Jurkat, Clone E6-1 (cell line): ENCODE measurements at regions not wholly inside any gene's neighbourhood (a gene's known extent, or its start where the extent isn't known, plus 50 kb on each side); places are given as distances from the start of the nearest gene placed in this dataset.
"Not testable (repeated sequence)": the region's sequence is repeated elsewhere in the genome, so short reads cannot be mapped to it uniquely, and the experiment has no call there.

Experiments
- DNase-seq: peaks from one replicate; pipeline ENCODE4 v3.0.0-alpha.2; 2011; ENCODE audit warnings: low read depth, low spot score
- H3K4me3 ChIP-seq: 2 replicates; pipeline ENCODE4 v1.5.1; 2011; ENCODE audit warnings: mild to moderate bottlenecking, low read length, control low read depth, moderate library complexity

DNA sequence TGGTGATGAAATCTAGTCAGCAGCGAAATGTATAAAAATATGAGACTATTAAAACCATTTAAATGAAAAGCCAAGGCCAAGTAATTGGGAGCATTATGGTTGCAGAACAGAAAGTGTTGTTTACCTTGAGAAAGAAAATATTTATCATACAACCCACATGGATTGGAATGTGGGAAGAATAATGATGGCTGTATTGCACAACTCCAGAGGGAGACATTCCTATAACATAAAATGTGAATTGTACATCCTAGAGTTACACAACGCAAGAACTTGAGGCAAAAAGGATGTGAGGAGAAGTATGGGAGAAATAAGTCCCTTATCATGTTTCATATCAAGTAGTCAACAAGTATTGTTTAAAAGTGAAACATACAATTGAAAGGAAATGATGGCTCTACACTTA lies 1014.0 kb upstream of the SEMA6A start:
- DNase-seq = no peak
- H3K4me3 ChIP-seq = no peak overlapping the region

DNA sequence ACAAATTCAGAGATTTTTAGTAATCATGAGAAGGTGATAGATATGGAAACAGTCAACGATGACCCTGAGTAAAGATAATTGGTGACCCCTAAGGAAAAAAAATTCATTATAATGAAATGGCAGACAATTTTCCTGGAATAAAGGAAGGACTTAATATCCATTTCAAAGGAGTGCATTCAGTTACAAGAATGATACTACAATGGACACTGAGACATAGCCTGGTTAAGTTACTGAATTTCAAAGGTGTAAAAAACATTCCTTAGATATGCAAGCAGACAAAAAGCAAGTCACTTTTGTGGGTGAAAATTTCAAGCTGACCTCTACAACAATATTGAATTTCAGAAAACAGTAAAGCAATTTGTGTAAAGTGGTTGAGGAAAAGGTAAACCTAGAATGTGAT lies 1012.5 kb upstream of the SEMA6A start:
- H3K4me3 ChIP-seq = no peak overlapping the region
- DNase-seq = no peak

DNA sequence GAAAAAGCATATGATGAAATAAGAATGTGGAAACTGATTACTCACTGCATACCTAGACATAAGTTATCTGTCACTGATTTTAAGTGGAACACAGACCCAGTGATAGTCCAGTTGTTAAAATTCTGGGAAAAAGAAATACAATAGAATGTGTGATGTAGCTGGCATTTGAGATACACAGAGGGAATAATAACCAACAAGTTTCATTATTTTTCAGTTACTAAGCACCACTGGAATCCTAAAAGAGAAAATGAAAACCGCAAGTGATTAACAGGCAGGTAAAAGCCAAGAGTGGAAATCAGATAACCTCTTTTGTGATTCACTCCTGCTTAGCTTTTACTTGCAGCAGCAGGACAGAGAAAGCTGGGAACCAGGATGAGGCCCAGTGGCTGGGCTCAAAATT lies 994.0 kb upstream of the SEMA6A start:
- DNase-seq = no peak
- H3K4me3 ChIP-seq = no peak overlapping the region

GRCh38 chr5:117568126-117568525 lies 993.5 kb upstream of the SEMA6A start:
- no peak for DNase-seq
- H3K4me3 ChIP-seq = no peak overlapping the region

DNA sequence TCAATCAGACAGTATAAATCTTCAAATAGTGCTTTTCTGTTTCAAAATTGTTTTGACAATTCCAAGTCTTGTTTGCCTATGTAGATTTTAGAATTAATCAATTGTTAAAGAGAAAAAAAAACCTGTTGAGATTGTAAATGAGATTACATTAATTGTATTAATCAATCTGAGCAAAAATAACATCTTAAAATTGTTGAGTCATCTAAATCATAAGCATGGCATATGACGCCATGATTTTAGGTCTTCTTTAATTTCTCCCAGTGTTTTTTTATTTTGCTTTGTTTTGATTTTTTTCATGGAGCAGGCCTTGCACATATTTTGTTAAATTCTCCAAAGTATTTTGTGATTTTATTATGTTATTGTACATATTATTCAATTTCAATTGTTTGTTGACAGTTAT lies 988.0 kb upstream of the SEMA6A start:
- no peak for DNase-seq
- no peak overlapping the region for H3K4me3 ChIP-seq

DNA sequence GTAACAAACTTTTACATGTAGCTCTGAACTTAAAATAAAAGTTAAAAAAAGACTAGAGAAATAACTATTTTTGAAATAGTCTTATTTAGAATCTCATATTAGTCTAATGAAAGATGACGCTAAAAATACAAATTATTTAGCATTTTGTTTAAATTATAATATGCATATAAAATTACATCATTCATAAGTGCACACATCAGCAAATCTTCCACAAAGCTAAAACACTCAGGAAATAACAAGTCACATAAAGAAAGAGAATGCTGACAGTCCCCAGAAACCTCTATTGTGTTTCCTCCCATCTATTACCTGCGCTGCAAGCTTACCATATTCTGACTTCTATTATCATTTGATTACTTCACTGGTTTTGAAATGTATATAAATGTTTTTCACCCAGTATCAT lies 986.9 kb upstream of the SEMA6A start:
- no peak for DNase-seq
- no peak overlapping the region for H3K4me3 ChIP-seq

DNA sequence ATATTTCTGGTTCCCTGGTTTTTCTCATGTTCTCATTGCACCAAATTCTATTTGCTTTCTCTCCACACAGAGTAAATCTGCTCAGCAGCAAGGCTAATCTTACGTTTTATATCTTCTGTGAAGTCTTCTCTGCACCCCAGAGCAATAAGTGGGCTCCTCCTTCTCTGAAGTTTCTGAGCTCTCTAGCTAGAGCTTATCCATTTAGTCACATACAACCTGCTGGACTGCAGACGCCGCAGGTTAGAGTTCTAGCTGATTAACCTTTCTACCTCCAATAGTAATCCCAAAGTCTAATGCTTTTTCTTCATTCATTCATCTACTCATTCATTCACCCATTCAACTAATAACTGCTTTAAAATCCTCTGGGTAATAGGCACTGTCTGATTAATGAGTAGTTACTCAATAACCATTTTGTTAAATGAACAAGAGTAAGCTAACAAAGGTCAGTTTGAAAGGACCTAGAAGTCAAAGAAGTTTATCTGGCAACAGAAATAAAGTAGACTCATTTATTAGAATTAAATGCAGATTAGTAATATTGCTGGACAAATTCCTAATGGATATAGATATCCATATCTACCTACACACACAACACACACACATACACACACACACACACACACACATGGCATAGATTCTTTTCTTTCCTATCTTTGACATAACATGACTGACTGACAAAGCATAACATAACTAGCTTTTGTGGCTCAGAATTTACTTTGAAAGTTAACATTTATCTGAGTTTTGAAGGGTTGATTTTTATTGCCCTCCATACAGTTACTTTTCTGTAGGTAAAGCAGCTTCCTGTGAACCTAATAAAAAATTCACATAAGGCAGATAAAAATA lies 984.6 kb upstream of the SEMA6A start:
- no peak overlapping the region for H3K4me3 ChIP-seq
- no peak for DNase-seq

GRCh38 chr5:117551236-117551635 lies 976.6 kb upstream of the SEMA6A start:
- H3K4me3 ChIP-seq = no peak overlapping the region
- no peak for DNase-seq

GRCh38 chr5:117547192-117547591 lies 972.6 kb upstream of the SEMA6A start:
- no peak for DNase-seq
- H3K4me3 ChIP-seq = no peak overlapping the region

- DNase-seq = no peak
- no peak overlapping the region for H3K4me3 ChIP-seq
These were observed 965.1 kb upstream of the SEMA6A start for GRCh38 chr5:117539692-117540091.

GRCh38 chr5:117533792-117534191 lies 959.2 kb upstream of the SEMA6A start:
- no peak for DNase-seq
- no peak overlapping the region for H3K4me3 ChIP-seq

DNA sequence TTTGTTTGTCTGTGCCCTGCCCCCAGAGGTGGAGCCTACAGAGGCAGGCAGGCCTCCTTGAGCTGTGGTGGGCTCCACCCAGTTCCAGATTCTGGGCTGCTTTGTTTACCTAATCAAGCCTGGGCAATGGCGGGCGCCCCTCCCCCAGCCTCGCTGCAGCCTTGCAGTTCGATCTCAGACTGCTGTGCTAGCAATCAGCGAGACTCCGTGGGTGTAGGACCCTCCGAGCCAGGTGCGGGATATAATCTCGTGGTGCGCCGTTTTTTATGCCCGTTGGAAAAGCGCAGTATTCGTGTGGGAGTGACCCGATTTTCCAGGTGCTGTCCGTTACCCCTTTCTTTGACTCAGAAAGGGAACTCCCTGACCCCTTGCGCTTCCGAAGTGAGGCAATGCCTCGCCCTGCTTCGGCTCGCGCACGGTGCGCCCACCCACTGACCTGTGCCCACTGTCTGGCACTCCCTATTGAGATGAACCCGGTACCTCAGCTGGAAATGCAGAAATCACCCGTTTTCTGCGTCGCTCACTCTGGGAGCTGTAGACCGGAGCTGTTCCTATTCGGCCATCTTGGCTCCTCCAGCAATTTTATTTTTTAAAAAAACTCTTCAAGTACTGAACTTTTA lies 958.5 kb upstream of the SEMA6A start:
- not testable (repeated sequence) for H3K4me3 ChIP-seq, DNase-seq

DNA sequence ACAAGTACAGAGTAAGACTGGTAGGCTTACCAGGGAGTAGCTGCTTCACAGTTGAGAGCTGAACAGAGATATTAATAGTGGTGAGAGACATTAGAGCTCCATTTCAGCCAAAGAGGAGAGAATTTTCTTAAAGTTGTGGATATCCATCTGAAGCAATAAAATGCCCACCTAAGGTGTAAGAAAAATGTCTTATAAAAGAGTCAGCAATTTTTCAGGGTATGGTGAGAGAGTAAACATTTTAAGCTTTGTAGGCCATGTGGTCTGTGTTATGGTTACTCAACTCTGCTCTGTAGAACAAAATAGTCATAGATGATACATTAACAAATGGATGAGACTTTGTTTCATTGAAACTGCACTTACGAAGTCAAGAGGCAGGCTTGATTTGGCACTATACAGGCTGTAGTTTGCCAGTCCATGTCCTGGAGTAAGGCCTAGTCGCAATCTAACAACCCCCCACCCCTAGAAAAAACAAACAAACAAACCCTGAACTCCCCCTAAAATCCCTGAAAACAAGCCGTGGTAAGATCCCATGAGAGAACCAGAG lies 945.4 kb upstream of the SEMA6A start:
- no peak overlapping the region for H3K4me3 ChIP-seq
- no peak for DNase-seq

- no peak overlapping the region for H3K4me3 ChIP-seq
- no peak for DNase-seq
These were observed 929.7 kb upstream of the SEMA6A start for GRCh38 chr5:117504305-117504704.

- no peak for DNase-seq
- no peak overlapping the region for H3K4me3 ChIP-seq
These were observed 923.0 kb upstream of the SEMA6A start for GRCh38 chr5:117497601-117498000.

DNA sequence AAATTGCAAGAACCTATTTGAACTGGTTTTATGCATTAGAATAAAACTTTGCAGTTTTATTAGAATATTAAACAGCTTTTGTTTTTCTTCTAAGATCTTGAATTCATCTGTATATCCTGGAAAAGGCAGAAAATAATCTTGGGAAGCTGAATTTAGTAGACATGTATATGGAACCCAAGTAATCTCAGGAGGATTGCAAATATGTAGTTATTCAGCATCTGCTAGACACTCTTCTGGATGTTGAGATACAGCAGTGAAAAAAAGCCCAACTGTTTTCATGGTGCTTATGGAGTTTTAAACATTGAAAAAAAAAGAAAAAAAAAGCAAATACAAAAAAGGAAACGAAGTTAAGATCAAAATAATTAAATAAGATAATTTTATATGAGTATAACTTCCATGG lies 922.2 kb upstream of the SEMA6A start:
- no peak overlapping the region for H3K4me3 ChIP-seq
- DNase-seq = no peak

DNA sequence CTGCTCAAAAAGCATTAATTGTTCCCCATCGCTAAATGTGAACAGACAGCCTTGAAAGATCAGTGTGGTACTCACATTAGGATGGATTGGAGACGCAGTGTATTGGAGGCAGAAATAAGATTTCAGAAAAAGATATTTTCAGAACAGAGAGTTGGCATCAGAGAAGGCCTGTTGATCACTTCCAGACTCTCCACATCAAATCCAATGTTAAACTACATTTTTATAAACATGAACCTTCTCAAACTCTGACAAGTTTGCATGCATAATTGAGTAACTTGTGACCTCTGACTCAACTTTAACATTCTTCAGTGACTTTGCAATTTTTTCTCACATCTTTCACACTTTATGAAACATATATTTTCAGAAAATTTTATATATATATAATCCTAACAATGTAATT lies 919.6 kb upstream of the SEMA6A start:
- no peak for DNase-seq
- no peak overlapping the region for H3K4me3 ChIP-seq

DNA sequence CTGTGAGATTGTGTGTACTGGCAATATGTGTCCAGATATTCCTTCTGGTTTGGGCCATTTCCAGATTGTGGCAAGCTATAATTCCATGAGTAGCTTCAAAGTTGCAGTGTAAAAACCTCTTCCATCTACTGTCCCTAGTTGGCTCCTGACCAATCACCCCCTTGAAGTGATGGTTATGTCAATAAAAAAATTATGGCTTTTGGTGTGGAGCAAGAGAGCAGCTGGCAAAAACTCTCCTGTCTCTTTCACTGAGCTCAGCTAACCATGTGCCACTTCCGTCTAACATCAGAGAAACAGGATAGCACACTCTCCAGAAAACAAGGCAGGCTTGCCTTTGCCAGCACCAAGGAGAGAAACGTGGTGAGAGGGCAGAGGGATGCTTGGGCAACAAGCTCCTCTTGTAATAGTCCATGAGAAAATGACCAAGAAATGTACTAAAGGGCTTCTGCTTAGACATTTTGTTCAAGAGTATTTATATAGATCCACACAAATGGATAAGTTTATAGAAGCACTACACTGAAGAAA lies 914.4 kb upstream of the SEMA6A start:
- no peak for DNase-seq
- no peak overlapping the region for H3K4me3 ChIP-seq

GRCh38 chr5:117487556-117487955 lies 912.9 kb upstream of the SEMA6A start:
- DNase-seq = no peak
- no peak overlapping the region for H3K4me3 ChIP-seq

DNA sequence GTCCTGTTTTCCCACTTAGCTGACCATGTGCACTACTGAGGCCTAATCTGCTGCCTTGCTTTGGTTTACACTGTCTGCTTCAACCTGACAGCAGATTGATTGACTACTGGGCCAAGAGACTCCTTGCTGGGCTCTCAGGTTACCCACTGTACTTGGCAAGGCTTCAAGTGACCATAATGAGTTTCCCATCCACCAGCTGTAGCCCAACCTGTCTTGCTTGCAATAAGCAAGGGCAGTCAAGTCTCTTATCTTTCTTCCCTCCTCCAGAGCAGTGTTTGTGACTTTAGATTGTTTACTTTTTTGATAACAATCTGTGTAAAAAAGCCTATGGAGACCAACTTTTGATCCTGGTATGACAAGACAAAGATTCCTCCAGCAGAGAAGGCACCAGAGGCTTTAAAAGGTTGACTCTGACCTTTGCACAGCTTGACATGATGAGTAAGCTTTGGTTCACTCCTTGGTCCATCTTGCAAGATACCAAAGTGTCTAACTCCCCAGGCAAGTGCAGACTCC lies 912.3 kb upstream of the SEMA6A start:
- H3K4me3 ChIP-seq = no peak overlapping the region
- DNase-seq = no peak
